ENCODE measurements at regions not wholly inside any gene's neighbourhood (a gene's known extent, or its start where the extent isn't known, plus 50 kb on each side); places are given as distances from the start of the nearest gene placed in this dataset.

GRCh38 chr2:129354631-129355030 lies 624.8 kb upstream of the RAB6C start:
- no peak for DNase-seq (ENCODE audit: low spot score)
- Histone ChIP-seq H3K27me3 (replicated peaks; ENCODE audit: insufficient read depth, low read depth, low read length, poor library complexity) (peaks cover 25% of the 10 kb centered on the region), H3K27ac (ENCODE audit: low read depth, low read length, poor library complexity, severe bottlenecking) (no peak overlapping the region), H3K4me1 (ENCODE audit: insufficient read depth, low read length, poor library complexity, severe bottlenecking) (no peaks in the 10 kb centered on the region), H3K36me3 (ENCODE audit: insufficient read depth, low read length, poor library complexity, severe bottlenecking) (no peaks in the 10 kb centered on the region), H3K9me3 (ENCODE audit: low read depth, low read length, poor library complexity, severe bottlenecking) (no peaks in the 10 kb centered on the region), H3K4me3 (ENCODE audit: low read depth, low read length, poor library complexity, severe bottlenecking) (no peak overlapping the region)
- BruUV-seq (replicated peaks) = no TSS peak
- TF ChIP-seq EZH2 (IDR thresholded peaks at IDR 0.05; ENCODE audit: borderline replicate concordance, low read depth, low read length, poor library complexity, severe bottlenecking) (no peak), CTCF (conservative IDR thresholded peaks at IDR 0.05; ENCODE audit: low read depth, low read length) (no peak)
- CTCF ChIA-PET = no interaction called here
- POLR2A ChIA-PET (ENCODE audit: low non-redundant PET) = no interaction called here
- intact Hi-C loops (cut with micrococcal nuclease; ENCODE audit: unreplicated experiment) = no loop called here

GRCh38 chr2:129361688-129362087 lies 617.8 kb upstream of the RAB6C start:
- TF ChIP-seq CTCF (conservative IDR thresholded peaks at IDR 0.05; ENCODE audit: low read depth, low read length) (no peak), EZH2 (IDR thresholded peaks at IDR 0.05; ENCODE audit: borderline replicate concordance, low read depth, low read length, poor library complexity, severe bottlenecking) (no peak)
- POLR2A ChIA-PET (ENCODE audit: low non-redundant PET) = no interaction called here
- intact Hi-C loops (cut with micrococcal nuclease; ENCODE audit: unreplicated experiment) = no loop called here
- no peak overlapping the region for H3K4me3 ChIP-seq (ENCODE audit: low read depth, low read length, poor library complexity, severe bottlenecking)
- no TSS peak for BruUV-seq (replicated peaks)
- CTCF ChIA-PET = no interaction called here
- DNase-seq (ENCODE audit: low spot score) = no peak
- H3K9me3 ChIP-seq (ENCODE audit: low read depth, low read length, poor library complexity, severe bottlenecking) = no peaks in the 10 kb centered on the region
- H3K36me3 ChIP-seq (ENCODE audit: insufficient read depth, low read length, poor library complexity, severe bottlenecking) = no peaks in the 10 kb centered on the region
- no peaks in the 10 kb centered on the region for H3K4me1 ChIP-seq (ENCODE audit: insufficient read depth, low read length, poor library complexity, severe bottlenecking)
- H3K27me3 ChIP-seq (replicated peaks; ENCODE audit: insufficient read depth, low read depth, low read length, poor library complexity) = no peaks in the 10 kb centered on the region
- H3K27ac ChIP-seq (ENCODE audit: low read depth, low read length, poor library complexity, severe bottlenecking) = no peak overlapping the region

- no TSS peak for BruUV-seq (replicated peaks)
- ChIA-PET POLR2A (ENCODE audit: low non-redundant PET) (no interaction called here), CTCF (no interaction called here)
- H3K4me1 ChIP-seq (ENCODE audit: insufficient read depth, low read length, poor library complexity, severe bottlenecking) = no peaks in the 10 kb centered on the region
- intact Hi-C loops (cut with micrococcal nuclease; ENCODE audit: unreplicated experiment) = no loop called here
- H3K36me3 ChIP-seq (ENCODE audit: insufficient read depth, low read length, poor library complexity, severe bottlenecking) = no peaks in the 10 kb centered on the region
- no peak overlapping the region for H3K4me3 ChIP-seq (ENCODE audit: low read depth, low read length, poor library complexity, severe bottlenecking)
- H3K9me3 ChIP-seq (ENCODE audit: low read depth, low read length, poor library complexity, severe bottlenecking) = no peaks in the 10 kb centered on the region
- no peaks in the 10 kb centered on the region for H3K27me3 ChIP-seq (replicated peaks; ENCODE audit: insufficient read depth, low read depth, low read length, poor library complexity)
- TF ChIP-seq EZH2 (IDR thresholded peaks at IDR 0.05; ENCODE audit: borderline replicate concordance, low read depth, low read length, poor library complexity, severe bottlenecking) = no peak
- TF ChIP-seq CTCF (conservative IDR thresholded peaks at IDR 0.05; ENCODE audit: low read depth, low read length) = no peak
- no peak overlapping the region for H3K27ac ChIP-seq (ENCODE audit: low read depth, low read length, poor library complexity, severe bottlenecking)
- DNase-seq (ENCODE audit: low spot score) = no peak
Measured at GRCh38 chr2:129366263-129366662, 613.2 kb upstream of the RAB6C start.

Measured in A673 (cell line).